ENCODE measurements at regions not wholly inside any gene's neighbourhood (a gene's known extent, or its start where the extent isn't known, plus 50 kb on each side); places are given as distances from the start of the nearest gene placed in this dataset.

DNA sequence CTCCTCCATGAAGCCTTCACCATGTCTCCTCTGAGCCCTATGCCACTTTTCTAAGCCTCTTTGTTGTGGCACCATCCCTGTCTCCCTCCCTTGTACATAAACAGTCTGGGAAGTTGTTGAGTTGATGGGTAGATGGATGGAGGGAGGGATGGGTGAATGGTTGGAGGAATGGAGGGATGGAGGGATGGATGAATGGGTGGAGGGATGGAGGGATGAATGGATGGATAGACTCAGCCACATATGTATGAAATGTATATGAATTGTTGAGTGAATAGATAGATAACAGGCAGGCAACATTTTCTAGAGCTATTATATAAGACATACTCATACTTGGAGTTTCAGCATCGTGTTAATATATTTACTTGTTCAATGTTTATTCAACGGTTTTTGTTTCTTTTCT lies 58.3 kb upstream of the HES1 start (continued):
- no peak for TF ChIP-seq ZFX (IDR thresholded peaks at IDR 0.05)

- ChIA-PET CTCF (no interaction called here), RAD21 (ENCODE audit: low non-redundant PET in 1 of 2, low total read pairs in 2 of 2, uncharacterized antibody in 2 of 2, unreplicated experiment in 2 of 2) (no interaction called here), POLR2A (interaction anchor here (1.7 kb wide), 1 partner anchor 11 kb away, joined by 4 read pairs; no protein-coding TSS in a partner anchor)
- BruUV-seq (replicated peaks) = no TSS peak
- peaks cover 12% of the 10 kb centered on the region; the same call in 1 of the 2 replicates for H3K27me3 ChIP-seq (ENCODE audit: insufficient read depth, low read length)
- no peak for ATAC-seq
- no peaks in the 10 kb centered on the region for H3K79me2 ChIP-seq (ENCODE audit: insufficient read depth, low read length)
- H3K9ac ChIP-seq (ENCODE audit: low read length) = no peak overlapping the region
- H3K36me3 ChIP-seq (ENCODE audit: control insufficient read depth in 1 of 2, insufficient read depth in 2 of 2, low read length in 2 of 2) = no peaks in the 10 kb centered on the region
- H4K20me1 ChIP-seq (ENCODE audit: insufficient read depth) = no peaks in the 10 kb centered on the region
- H3K4me3 ChIP-seq (replicated peaks in 1 of 2; ENCODE audit: low read depth in 1 of 2, low read length in 2 of 2) = no peak overlapping the region
- no peak overlapping the region for H2AFZ ChIP-seq (ENCODE audit: low read depth, low read length, poor library complexity, severe bottlenecking)
- H3K9me2 ChIP-seq (ENCODE audit: insufficient read depth) = no peaks in the 10 kb centered on the region
- H3K27ac ChIP-seq (ENCODE audit: low read depth, low read length) = no peak overlapping the region
- H3K9me3 ChIP-seq (ENCODE audit: control insufficient read depth in 1 of 2, insufficient read depth in 1 of 2, low read depth in 1 of 2, low read length in 2 of 2) = no peaks in the 10 kb centered on the region
- H3K4me1 ChIP-seq (ENCODE audit: control insufficient read depth in 1 of 2, insufficient read depth in 2 of 2, low read length in 2 of 2) = no peaks in the 10 kb centered on the region; a peak in 1 of 4 replicates
- DNase-seq (ENCODE audit: low read depth, low spot score) = no peak
- no peak overlapping the region for H3K4me2 ChIP-seq (ENCODE audit: low read length)
- intact Hi-C loops (cut with micrococcal nuclease) = no loop called here
- TF ChIP-seq RAD21 (IDR thresholded peaks at IDR 0.05; ENCODE audit: low read depth) (no peak), CBX3 (IDR thresholded peaks at IDR 0.05; ENCODE audit: low read depth) (no peak), CEBPB (IDR thresholded peaks at IDR 0.05; ENCODE audit: low read depth) (no peak), ELF1 (IDR thresholded peaks at IDR 0.05; ENCODE audit: borderline replicate concordance, low read depth) (no peak), EZH2 (IDR thresholded peaks at IDR 0.05) (no peak), POLR2AphosphoS5 (IDR thresholded peaks at IDR 0.05; ENCODE audit: low read depth, low read length) (no peak), SP1 (IDR thresholded peaks at IDR 0.05; ENCODE audit: low read depth) (no peak), ZBTB33 (IDR thresholded peaks at IDR 0.05; ENCODE audit: extremely low read depth, insufficient replicate concordance, low read length) (no peak), POLR2A (IDR thresholded peaks at IDR 0.05; ENCODE audit: borderline replicate concordance, extremely low read depth, insufficient read depth, insufficient read length) (no peak)
These were observed 57.7 kb upstream of the HES1 start for GRCh38 chr3:194078045-194078821.
